ENCODE measurements at regions not wholly inside any gene's neighbourhood (a gene's known extent, or its start where the extent isn't known, plus 50 kb on each side); places are given as distances from the start of the nearest gene placed in this dataset.
"Not testable (repeated sequence)": the region's sequence is repeated elsewhere in the genome, so short reads cannot be mapped to it uniquely, and the experiment has no call there.

GRCh38 chr3:11739706-11740105 lies 96.0 kb upstream of the VGLL4 start:
- peak; percentile 76 for DNase-seq

GRCh38 chr3:11739123-11739522 lies 95.4 kb upstream of the VGLL4 start:
- DNase-seq, result no peak

- no peak for DNase-seq
These were observed 94.0 kb upstream of the VGLL4 start for GRCh38 chr3:11737742-11738141.

- DNase-seq, result no peak
These were observed 92.6 kb upstream of the VGLL4 start for GRCh38 chr3:11736136-11736833.

- DNase-seq, result no peak
These were observed 91.9 kb upstream of the VGLL4 start for GRCh38 chr3:11735638-11736037.

GRCh38 chr3:11735111-11735510 lies 91.4 kb upstream of the VGLL4 start:
- not testable (repeated sequence) for DNase-seq

- no peak for DNase-seq
These were observed 90.2 kb upstream of the VGLL4 start for GRCh38 chr3:11733914-11734313.

- no peak for DNase-seq
These were observed 83.5 kb upstream of the VGLL4 start for GRCh38 chr3:11727207-11727606.

- no peak for DNase-seq
These were observed 82.4 kb upstream of the VGLL4 start for GRCh38 chr3:11726146-11726545.

GRCh38 chr3:11725340-11725641 lies 81.6 kb upstream of the VGLL4 start:
- DNase-seq, result not testable (repeated sequence)

- no peak for DNase-seq
These were observed 81.1 kb upstream of the VGLL4 start for GRCh38 chr3:11724615-11725339.

- no peak for DNase-seq
These were observed 77.8 kb upstream of the VGLL4 start for GRCh38 chr3:11721479-11721878.

- no peak for DNase-seq
These were observed 77.2 kb upstream of the VGLL4 start for GRCh38 chr3:11720917-11721411.

GRCh38 chr3:11720304-11720898 lies 76.7 kb upstream of the VGLL4 start:
- DNase-seq, result peak; percentile 78

- peak; percentile 77 for DNase-seq
These were observed 75.9 kb upstream of the VGLL4 start for GRCh38 chr3:11719406-11720303.

GRCh38 chr3:11718637-11719405 lies 75.1 kb upstream of the VGLL4 start:
- DNase-seq, result peak; percentile 52

- peak; percentile 26 for DNase-seq
These were observed 74.3 kb upstream of the VGLL4 start for GRCh38 chr3:11717768-11718636.

GRCh38 chr3:11717301-11717700 lies 73.6 kb upstream of the VGLL4 start:
- no peak for DNase-seq

GRCh38 chr3:11716573-11717290 lies 73.0 kb upstream of the VGLL4 start:
- DNase-seq, result no peak

- no peak for DNase-seq
These were observed 69.5 kb upstream of the VGLL4 start for GRCh38 chr3:11713171-11713570.

GRCh38 chr3:11712646-11713045 lies 68.9 kb upstream of the VGLL4 start:
- DNase-seq, result no peak
